NOMO-1 treated with dmso at 0.1 percent for 144 hours (cell line): ENCODE measurements at regions not wholly inside any gene's neighbourhood (a gene's known extent, or its start where the extent isn't known, plus 50 kb on each side); places are given as distances from the start of the nearest gene placed in this dataset.
"Not testable (repeated sequence)": the region's sequence is repeated elsewhere in the genome, so short reads cannot be mapped to it uniquely, and the experiment has no call there.

Experiments
- DNase-seq: peaks from one replicate; lab custom pipeline; 2025; ENCODE audit not compliant: unreplicated experiment; lab: John Stamatoyannopoulos, UW

GRCh38 chr6:16950302-16950701 lies 151.5 kb upstream of the STMND1 start:
- DNase-seq: no peak

- no peak for DNase-seq
Observed at GRCh38 chr6:16949716-16950115, 152.1 kb upstream of the STMND1 start.

GRCh38 chr6:16948396-16948795 lies 153.5 kb upstream of the STMND1 start:
- no peak for DNase-seq

GRCh38 chr6:16947375-16948015 lies 154.4 kb upstream of the STMND1 start:
- DNase-seq: no peak

- DNase-seq: no peak
Observed at GRCh38 chr6:16944596-16944995, 157.3 kb upstream of the STMND1 start.

- no peak for DNase-seq
Observed at GRCh38 chr6:16939839-16940238, 162.0 kb upstream of the STMND1 start.

GRCh38 chr6:16939351-16939750 lies 162.5 kb upstream of the STMND1 start:
- no peak for DNase-seq

- no peak for DNase-seq
Observed at GRCh38 chr6:16936893-16937292, 165.0 kb upstream of the STMND1 start.

GRCh38 chr6:16933961-16934360 lies 167.9 kb upstream of the STMND1 start:
- no peak for DNase-seq

- DNase-seq: no peak
Observed at GRCh38 chr6:16933532-16933931, 168.3 kb upstream of the STMND1 start.

- DNase-seq: no peak
Observed at GRCh38 chr6:16932920-16933319, 168.9 kb upstream of the STMND1 start.

GRCh38 chr6:16931079-16931478 lies 169.8 kb upstream of the ATXN1 start:
- DNase-seq: not testable (repeated sequence)

- DNase-seq: no peak
Observed at GRCh38 chr6:16930432-16930831, 169.2 kb upstream of the ATXN1 start.

GRCh38 chr6:16929809-16930208 lies 168.5 kb upstream of the ATXN1 start:
- no peak for DNase-seq

- DNase-seq: no peak
Observed at GRCh38 chr6:16928387-16928786, 167.1 kb upstream of the ATXN1 start.

- DNase-seq: no peak
Observed at GRCh38 chr6:16927205-16927604, 165.9 kb upstream of the ATXN1 start.

GRCh38 chr6:16925461-16925860 lies 164.2 kb upstream of the ATXN1 start:
- no peak for DNase-seq

- no peak for DNase-seq
Observed at GRCh38 chr6:16922282-16922681, 161.0 kb upstream of the ATXN1 start.

- DNase-seq: peak; percentile 12
Observed at GRCh38 chr6:16921399-16922110, 160.3 kb upstream of the ATXN1 start.

GRCh38 chr6:16918586-16918985 lies 157.3 kb upstream of the ATXN1 start:
- DNase-seq: no peak

- no peak for DNase-seq
Observed at GRCh38 chr6:16914184-16914583, 152.9 kb upstream of the ATXN1 start.

- no peak for DNase-seq
Observed at GRCh38 chr6:16912756-16913155, 151.5 kb upstream of the ATXN1 start.

- no peak for DNase-seq
Observed at GRCh38 chr6:16911088-16911487, 149.8 kb upstream of the ATXN1 start.
